Epidermal melanocyte (primary cell): ENCODE measurements at regions not wholly inside any gene's neighbourhood (a gene's known extent, or its start where the extent isn't known, plus 50 kb on each side); places are given as distances from the start of the nearest gene placed in this dataset.

ENCODE experiments used
- DNase-seq: peaks from one replicate; pipeline ENCODE4 v3.0.0; 2011; ENCODE audit warnings: low spot score; ENCODE audit not compliant: insufficient read length

GRCh38 chr2:155176345-155176744 lies 477.9 kb downstream of the KCNJ3 start:
- DNase-seq, result no peak

- DNase-seq, result no peak
Observed at GRCh38 chr2:155169317-155169716, 470.8 kb downstream of the KCNJ3 start.

GRCh38 chr2:155162494-155162893 lies 464.0 kb downstream of the KCNJ3 start:
- no peak for DNase-seq

GRCh38 chr2:155161314-155161713 lies 462.8 kb downstream of the KCNJ3 start:
- no peak for DNase-seq

GRCh38 chr2:155157711-155158110 lies 459.2 kb downstream of the KCNJ3 start:
- DNase-seq, result no peak

- DNase-seq, result no peak
Observed at GRCh38 chr2:155157065-155157464, 458.6 kb downstream of the KCNJ3 start.

- DNase-seq, result no peak
Observed at GRCh38 chr2:155151945-155152344, 453.4 kb downstream of the KCNJ3 start.

GRCh38 chr2:155151472-155151871 lies 453.0 kb downstream of the KCNJ3 start:
- DNase-seq, result no peak

GRCh38 chr2:155145758-155146229 lies 447.3 kb downstream of the KCNJ3 start:
- no peak for DNase-seq

GRCh38 chr2:155141418-155141817 lies 442.9 kb downstream of the KCNJ3 start:
- DNase-seq, result no peak

GRCh38 chr2:155125585-155126230 lies 427.2 kb downstream of the KCNJ3 start:
- no peak for DNase-seq

- no peak for DNase-seq
Observed at GRCh38 chr2:155115846-155116245, 417.4 kb downstream of the KCNJ3 start.

- DNase-seq, result no peak
Observed at GRCh38 chr2:155111070-155111469, 412.6 kb downstream of the KCNJ3 start.

GRCh38 chr2:155109527-155109926 lies 411.0 kb downstream of the KCNJ3 start:
- no peak for DNase-seq

- DNase-seq, result no peak
Observed at GRCh38 chr2:155100261-155100660, 401.8 kb downstream of the KCNJ3 start.

- DNase-seq, result no peak
Observed at GRCh38 chr2:155099784-155100183, 401.3 kb downstream of the KCNJ3 start.

- DNase-seq, result no peak
Observed at GRCh38 chr2:155095613-155096012, 397.1 kb downstream of the KCNJ3 start.

- DNase-seq, result no peak
Observed at GRCh38 chr2:155080373-155080772, 381.9 kb downstream of the KCNJ3 start.

- DNase-seq, result no peak
Observed at GRCh38 chr2:155070489-155070888, 372.0 kb downstream of the KCNJ3 start.

GRCh38 chr2:155062922-155063258 lies 364.4 kb downstream of the KCNJ3 start:
- no peak for DNase-seq

GRCh38 chr2:155062250-155062921 lies 363.9 kb downstream of the KCNJ3 start:
- no peak for DNase-seq

GRCh38 chr2:155060896-155061295 lies 362.4 kb downstream of the KCNJ3 start:
- no peak for DNase-seq

GRCh38 chr2:155054712-155055111 lies 356.2 kb downstream of the KCNJ3 start:
- no peak for DNase-seq
